ENCODE measurements at regions not wholly inside any gene's neighbourhood (a gene's known extent, or its start where the extent isn't known, plus 50 kb on each side); places are given as distances from the start of the nearest gene placed in this dataset.

DNA sequence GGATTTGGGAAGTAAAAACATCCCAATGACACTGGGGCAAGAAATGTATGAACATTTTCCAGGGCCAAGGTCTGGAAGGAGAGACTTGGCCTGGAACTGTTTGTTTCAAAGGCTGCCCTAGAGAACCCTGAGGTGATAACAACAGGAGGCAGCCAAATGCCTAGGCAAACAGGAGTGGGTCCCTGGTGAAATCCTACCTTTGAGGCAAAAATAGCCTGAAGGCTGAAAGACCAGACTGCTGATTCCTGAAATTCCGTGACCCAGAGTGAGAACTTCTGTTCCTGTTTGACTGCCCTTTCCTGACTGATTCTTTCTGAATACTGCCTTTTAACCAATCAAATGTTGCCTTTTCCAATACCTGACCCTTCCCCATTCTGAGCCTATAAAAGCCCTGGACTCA lies 196.4 kb downstream of the NSUN3 start:
- no peak for DNase-seq (ENCODE audit: low spot score)

DNA sequence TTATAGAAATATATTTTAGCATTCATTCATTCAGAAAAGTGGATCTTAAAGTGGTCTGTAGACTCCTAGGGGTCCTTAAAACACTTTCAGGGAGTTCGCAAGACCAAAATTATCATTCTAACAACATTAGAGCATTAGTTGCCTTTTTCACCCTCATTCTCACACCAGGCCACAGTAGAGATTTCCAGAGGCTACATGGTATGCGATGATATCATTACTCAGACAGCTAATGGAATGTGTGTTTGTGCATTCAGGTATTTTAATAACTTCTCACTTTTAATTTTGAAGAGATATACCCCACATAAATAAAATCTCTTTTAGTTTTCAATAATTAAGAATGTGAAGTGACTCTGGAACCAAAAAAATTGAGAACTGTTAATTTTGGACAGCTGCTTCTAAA lies 206.9 kb downstream of the NSUN3 start:
- no peak for DNase-seq (ENCODE audit: low spot score)

DNA sequence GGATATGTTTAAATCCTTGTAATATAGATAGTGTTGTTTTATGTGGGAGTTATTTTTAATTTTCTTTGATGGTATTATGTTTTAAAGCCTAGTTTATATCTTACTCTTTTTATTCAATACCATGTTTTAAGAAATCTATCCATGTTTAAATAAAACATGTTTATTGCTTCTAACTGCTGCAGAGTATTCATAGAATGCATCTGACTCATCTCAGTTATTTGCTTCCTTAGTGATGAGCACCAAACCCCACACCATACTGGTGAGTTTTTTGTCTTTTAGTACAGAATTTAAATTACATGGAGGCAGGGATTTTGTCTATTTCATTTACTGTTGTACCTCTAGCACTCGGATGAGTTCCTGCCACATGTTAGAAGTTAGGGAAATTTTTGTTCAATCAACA lies 209.2 kb downstream of the NSUN3 start:
- DNase-seq (ENCODE audit: low spot score) = no peak

DNA sequence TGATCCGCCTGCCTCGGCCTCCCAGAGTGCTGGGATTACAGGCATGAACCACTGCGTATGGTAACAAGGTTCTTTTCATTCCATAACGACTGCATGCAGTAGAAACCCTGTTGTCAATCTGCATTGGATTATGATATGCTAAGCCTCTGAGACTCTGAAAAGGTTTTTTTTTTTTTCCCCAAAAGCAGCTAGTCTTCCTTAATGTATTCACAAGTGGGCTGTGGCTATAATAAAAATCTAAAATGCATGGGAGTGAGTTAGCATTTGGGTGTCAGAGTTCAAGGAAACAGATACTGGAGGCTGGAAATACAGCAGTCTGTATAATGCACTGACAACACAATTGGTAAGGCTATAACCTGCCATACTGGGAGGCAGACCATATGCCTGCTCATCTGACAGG lies 218.1 kb downstream of the NSUN3 start:
- no peak for DNase-seq (ENCODE audit: low spot score)

DNA sequence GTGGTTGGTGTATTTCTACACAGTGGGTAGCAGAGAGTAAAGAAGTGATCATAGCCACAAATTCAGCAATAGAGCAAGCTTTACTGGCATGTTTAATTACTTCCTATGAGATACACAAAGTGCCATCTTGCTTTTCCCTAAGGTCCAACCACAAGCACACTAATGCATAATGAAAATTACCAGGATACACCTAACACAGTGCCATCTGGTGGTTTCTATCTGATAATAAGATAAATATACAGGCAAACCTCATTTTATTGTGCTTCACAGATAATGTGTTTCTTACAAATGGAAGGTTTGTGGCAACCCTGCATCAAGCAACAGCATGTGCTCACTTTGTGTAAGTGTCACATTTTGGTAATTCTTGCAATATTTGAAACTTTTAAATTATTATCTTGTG lies 223.0 kb downstream of the NSUN3 start:
- no peak for DNase-seq (ENCODE audit: low spot score)

DNA sequence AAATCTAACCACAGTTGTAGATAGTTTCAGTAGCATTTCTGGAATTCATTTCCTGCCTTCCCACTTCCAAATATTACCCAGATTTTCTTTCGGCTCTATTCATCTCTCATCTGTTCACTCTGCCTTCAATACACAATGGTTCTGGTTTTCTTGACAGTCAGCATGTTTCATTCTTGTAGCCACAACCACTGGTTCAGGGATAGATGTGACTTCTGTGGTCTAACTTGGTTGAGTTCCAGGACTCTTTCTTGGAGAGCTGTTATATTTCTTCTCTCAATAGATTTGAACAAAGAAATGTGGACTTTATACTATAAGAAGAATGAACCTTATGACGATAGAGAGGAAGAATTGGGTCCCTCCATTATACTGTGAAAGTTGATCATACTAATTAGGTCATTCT lies 228.8 kb downstream of the NSUN3 start:
- DNase-seq (ENCODE audit: low spot score) = no peak

DNA sequence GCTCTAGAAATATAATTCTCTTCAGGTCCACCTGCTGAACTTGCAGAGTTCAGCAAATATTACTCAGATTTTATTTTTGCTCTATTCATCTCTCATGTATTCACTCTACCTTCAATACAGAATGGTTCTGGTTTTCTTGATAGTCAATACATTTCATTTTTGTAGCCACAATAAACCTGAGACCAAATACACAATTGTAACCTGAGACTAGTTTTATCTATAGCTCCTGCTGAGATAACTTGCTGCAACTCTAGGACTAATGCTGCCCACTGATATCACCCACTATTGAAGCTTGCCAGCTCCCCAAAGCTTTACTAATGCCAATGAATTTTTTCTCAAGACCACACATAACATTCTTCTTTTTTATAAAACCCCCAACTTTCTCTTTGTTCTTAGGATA lies 229.3 kb downstream of the NSUN3 start:
- DNase-seq (ENCODE audit: low spot score) = no peak

DNA sequence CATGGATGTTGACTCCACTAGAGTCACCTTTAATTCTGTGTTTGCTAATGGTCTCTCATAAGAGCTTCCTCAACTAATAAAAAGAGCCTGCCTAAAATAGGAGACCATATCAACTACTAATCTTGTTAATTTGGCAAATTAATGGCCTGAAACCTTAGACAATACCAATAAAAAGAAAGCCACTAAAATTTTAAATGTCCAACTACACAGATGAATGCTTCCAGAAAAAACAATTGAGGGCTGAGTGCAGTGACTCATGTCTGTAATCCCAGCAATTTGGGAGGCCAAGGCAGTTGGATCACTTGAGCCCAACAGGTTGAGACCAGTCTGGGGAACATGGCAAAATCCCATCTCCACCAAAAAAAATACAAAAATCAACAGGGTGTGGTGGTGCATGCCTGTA lies 230.9 kb downstream of the NSUN3 start:
- no peak for DNase-seq (ENCODE audit: low spot score)

DNA sequence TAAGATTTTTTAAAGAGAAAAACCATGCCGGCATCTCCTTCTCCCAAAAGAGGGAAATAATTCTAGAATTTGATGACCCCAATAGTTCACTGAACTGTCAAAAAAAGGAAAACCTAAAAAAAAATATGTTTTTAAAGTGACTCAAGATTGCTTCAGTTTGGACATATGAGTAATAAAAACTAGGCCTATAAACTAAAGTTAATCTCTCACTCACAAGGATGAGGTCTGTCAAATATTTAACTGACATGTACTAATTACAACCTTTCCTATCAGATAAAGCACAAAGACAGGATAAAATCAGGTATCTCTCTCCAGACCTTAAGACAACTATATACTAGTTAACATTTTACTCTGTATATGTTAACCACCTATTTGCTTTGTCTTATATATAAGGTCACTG lies 231.9 kb downstream of the NSUN3 start:
- DNase-seq (ENCODE audit: low spot score) = no peak

DNA sequence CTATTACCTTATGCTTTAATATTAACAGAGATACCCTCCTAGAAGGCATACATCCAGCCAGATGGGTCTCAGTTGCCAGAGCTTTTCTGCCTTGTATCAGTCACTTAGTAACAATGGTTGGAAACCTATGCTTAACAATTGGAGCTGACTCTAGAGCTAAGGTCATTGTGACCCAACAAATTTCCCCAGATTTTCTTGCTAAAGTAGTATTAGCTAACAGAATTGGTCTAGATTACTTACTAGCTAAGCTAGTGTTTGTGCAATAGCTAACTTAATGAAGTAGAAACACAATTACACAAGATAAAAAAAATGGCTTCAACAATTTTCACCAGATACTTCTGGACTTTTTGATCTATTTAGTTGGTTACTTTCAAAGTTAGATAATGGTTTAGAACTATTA lies 236.9 kb downstream of the NSUN3 start:
- no peak for DNase-seq (ENCODE audit: low spot score)

DNA sequence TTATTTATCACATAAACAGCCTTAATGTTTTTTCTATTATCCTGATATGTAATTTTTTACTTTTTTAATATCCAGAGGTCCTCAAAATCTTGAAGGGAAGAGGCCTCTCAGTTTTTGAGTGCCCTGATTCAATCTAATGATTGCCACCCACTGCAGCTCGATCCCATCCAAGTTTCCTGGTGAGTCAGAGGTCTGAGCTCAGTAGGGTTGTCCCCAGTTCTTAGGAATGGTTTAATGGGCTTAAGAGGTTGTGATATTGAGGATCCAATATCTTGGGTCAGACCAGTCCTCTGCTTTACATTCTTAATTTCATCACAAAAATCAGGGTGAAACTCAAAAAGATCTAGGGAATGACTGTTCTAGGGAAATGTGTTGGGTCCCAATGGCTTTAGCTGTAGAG lies 238.5 kb downstream of the NSUN3 start:
- no peak for DNase-seq (ENCODE audit: low spot score)

DNA sequence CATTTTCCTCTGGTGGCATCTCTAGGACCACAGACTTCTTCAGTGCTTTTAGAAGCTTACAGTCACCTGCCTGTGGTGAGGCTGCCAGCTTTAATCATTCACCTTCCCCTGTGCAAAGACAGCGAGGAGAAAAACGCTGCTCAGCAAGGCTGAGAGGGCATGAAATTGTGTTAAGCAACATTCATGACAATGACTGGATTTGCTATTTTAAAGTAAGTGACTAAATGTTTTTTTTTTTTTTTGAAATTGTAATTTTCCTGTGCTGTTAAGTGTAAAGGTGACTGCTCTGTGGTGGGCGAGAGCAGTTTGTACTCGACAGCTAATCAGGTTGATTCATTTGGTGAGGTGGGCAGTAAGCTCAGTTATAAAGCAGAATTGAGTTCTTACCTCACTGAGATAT lies 240.4 kb downstream of the NSUN3 start:
- DNase-seq (ENCODE audit: low spot score) = no peak

DNA sequence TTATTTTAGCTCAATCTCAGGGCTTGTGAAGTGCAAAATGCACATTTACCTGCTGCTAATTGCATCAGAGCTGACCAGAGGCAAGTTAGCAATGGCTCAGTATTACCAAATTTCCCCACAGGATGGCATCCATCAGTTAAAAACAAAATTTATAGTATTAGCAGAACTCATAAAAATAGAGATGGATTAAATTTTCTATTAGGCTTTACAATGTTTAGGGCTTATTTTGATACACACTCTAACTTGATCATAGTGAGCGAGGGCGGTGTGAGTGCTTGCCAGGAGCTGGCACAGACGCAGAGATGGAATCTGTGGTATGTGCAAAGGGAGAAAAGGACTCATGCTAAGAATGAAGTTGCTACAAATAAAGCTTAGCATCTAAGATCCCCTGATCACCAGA lies 241.0 kb downstream of the NSUN3 start:
- DNase-seq (ENCODE audit: low spot score) = peak; percentile 69

DNA sequence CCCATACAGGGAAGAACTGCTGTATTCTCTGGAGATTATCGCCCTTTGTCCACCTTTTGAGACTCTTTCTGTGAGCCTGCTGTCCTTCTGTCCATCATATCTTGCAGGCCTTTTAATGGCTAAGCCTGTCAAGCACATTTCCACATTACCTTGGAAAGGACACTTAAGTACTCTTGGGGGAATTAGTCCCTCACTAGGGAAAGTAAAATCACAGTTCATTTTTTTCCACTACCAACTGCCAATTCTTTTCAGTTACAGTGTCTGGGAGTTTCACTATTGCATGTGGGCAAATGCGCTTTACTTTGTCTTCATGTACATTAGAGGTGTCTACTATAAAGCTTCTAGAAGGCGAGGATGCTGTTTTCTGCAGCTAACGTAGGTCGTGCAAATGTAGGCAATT lies 242.1 kb downstream of the NSUN3 start:
- DNase-seq (ENCODE audit: low spot score) = no peak

DNA sequence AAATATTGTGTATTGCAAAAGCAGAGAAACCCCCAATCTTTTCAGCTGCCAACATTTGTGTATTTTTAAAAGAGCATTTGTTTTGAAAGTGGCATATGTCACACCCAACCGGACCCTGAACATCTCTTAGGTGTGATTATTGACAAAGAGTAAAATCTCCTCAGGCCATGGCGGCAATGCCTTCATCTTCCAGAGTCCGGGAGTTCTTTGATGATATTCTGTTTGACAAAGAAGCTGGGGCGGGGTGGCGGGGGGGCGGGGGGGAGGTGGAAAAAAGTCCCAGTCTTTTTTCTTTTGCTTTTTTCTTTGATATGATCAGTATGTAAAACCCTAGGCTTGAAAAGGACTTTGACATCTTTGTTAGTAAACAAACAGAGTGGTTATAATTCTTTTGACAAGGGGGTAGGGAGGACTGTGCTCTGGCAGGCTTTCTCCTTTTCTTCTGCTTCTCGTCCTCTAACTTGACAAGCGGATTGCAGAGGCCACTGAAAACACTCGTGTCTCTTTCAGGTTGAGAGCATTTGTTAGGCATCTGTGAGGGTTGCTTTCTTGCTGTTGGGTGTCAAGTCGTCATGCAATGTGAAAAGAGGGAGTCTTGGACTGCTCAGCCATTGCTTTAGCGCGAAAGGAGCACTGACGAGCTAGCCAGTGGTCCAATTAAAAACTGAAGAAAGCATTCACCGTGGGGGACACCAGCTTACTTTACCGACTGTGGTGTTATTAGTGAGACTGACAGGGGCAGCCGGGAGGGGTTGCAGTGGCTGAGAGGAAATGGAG lies 243.2 kb downstream of the NSUN3 start:
- no peak for DNase-seq (ENCODE audit: low spot score)

DNA sequence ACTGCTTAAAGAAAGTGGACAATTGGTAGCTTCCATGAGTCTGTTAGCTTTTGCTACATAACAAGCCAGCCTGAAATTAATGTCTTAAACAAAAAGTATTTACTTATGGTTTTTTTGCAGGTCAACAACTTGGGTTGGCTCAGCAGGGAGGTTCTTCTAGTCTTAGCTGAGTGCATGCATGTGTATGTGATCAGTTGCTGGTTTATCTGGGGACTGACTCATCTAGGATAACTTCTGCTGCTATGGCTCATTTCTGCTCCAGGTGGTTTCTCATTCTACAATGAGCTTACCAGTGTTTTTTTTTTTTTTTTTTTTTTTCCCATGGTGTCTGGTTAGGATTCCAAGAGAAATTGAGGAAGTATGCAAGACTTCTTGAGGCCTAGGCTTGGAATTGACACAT lies 244.7 kb downstream of the NSUN3 start:
- DNase-seq (ENCODE audit: low spot score) = no peak

DNA sequence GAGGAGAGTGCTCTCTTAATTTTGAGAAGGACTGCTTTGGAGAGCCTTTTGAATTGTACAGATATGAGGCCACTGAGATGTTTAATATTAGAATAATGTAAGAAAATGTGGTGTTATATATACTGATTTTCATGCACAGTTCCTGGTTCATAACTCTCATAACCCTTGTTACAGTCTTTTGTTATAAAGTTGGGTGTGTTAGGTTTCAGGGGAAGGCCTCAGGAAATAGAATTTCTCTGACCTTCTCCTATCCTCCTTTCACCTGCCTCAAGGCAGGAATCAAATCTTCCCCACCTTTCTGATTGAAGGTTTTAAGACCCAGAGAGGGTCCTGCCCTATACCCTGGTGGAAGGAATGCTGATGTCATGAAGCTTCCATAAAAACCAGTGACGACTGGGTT lies 245.9 kb downstream of the NSUN3 start:
- no peak for DNase-seq (ENCODE audit: low spot score)

DNA sequence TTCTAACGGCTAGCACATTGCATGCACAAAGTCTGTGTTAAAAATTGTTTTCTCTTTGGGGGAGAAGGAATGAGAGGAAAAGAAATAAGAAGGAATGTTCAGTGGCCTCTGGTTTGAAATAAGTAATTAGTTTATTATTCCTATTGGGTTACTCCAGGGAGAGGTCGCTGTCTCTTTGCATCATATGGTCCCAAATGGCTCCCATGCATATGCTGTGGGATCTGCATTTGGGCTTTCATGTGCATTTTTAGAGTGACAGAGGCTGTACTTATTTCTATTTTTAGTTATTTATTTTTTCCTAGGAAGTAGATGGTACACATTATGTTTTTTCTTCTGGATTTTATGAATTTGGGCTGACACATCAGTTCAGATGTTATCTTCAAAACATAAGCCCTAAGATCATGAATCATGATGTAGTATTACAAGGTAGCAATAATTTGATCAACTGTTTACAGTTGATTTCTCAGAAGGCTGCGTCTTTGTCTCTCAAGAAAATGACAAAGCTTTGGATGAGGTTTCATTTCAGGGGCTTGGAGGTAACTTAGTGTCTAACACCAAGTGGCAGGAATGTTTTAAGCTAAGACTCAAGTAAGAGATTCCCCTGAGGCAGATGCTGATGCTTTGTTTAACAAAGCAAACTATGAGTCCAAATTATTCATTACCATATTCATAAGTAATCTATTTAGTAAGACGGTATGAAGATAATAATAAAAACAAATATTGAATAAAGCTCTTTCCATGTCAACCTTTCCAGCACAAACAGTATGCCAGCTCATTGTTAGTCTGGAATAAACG lies 247.7 kb downstream of the NSUN3 start:
- DNase-seq (ENCODE audit: low spot score) = no peak

DNA sequence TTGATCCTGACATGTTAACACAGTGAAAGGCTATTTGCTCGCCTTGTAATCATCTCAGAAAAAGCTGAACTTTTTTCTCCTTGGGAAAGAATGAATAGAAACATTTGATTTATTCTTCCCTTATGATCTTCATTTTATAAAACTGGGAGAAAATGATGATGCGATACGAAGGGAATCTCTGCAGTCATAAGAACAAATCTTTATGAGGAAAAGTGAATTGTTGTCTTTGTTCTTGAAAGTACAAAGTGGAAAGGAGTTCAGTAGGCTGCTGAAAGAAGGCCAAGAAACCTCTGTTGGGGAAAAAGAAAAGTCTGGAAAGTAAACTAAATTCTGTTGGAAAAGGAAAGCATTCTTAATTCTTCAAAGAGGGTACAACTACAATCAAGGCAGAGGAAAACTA lies 248.8 kb downstream of the NSUN3 start:
- no peak for DNase-seq (ENCODE audit: low spot score)

DNA sequence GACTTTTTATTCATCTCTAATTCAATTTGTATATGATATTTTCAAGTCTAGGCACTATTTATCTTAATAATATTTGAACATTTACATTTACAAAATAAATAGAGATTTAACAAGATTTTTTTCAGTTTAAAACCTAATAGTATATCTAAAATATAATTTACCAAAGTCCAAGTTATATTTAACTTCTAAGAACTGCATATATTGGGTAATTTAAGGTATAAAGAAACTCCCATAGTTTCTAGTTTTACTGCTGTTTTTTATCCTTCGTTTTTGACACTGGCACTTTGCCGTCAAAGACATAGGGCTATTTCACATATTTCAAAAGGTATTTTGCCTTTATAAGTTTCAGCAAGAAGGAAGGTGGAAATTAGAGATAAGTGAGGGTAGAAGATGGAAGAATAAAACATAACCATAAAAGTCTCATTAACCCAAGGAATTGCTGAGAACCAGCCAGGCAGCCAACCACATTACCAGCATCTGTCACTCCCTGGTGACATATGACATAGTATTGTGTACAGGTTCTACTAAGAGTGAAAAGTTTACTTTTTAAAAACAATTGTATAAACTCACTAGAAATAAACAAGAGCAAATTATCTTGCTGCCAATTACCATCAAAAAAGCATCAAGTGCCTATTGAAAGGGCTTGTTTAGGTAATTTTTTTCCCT lies 251.5 kb downstream of the NSUN3 start:
- DNase-seq (ENCODE audit: low spot score) = no peak

DNA sequence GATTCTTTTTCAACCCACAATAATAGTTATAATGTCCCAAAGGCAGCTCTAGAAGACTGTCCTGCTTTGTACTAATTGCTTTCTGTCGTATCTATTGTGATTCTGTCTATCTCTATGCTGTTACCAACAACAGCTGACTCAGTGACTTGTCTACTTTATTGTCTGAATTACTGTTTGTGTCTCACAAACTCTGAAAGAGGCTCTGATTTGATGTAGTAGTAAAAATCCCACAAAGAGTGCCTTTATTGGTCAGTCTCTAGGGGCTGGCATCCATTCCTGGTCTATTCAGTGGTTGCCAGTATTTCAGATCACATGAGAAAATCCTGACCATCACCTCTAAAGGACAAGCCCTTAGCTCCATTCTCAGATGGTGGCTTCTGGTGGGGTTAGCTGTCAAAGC lies 254.2 kb downstream of the NSUN3 start:
- DNase-seq (ENCODE audit: low spot score) = peak; percentile 62

DNA sequence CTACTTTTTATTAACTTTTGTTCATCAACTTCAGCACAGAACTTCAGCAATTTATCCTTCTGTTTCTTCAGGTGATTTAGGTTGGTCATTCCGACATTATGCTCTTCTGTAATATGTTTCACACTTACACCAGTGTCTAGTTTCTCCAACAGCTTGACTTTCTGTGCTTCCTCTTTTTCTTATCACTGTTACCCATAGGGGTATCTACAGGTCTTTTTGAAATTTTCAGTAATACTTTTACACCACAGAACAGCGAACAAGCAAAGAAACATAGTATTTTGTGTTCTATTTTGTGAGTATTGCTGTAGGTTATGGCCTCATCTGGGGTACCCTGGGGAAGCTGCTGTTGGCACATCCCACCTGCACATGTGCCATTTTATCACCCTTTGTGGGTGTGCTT lies 260.7 kb downstream of the NSUN3 start:
- no peak for DNase-seq (ENCODE audit: low spot score)

DNA sequence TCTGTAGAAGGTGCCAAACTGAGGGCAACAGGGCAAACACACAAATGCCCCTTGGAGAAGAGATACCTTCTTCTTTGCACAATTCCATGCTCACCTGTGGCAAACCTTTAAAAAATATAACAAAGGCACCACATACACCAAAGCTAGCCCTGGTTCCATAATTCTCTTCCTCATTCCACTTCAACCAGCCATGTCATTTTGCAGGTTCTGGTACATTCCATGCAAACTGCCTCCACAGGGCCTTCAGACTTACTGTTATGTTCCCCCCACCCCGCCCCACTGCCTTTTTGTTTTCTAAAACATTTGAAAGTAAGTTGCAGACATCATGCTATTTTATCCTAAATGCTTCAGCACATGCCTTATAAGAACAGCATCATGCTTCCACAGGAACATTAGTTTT lies 269.0 kb downstream of the NSUN3 start:
- DNase-seq (ENCODE audit: low spot score) = no peak
